ENCODE measurements at regions not wholly inside any gene's neighbourhood (a gene's known extent, or its start where the extent isn't known, plus 50 kb on each side); places are given as distances from the start of the nearest gene placed in this dataset.

GRCh38 chr5:112005623-112005930 is 248.6 kb upstream of the NREP start:
- DNase-seq, result no peak
- H3K4me3 ChIP-seq, result no peak overlapping the region
- intact Hi-C loops (cut with DNase I), result no loop called here

GRCh38 chr5:112004867-112005622 is 248.1 kb upstream of the NREP start:
- DNase-seq, result no peak
- no peak for TF ChIP-seq CTCF (IDR thresholded peaks at IDR 0.05)
- TF ChIP-seq POLR2A (IDR thresholded peaks at IDR 0.05), result no peak
- H3K4me1 ChIP-seq, result peaks cover 0 to 16% (median 6%) of the 10 kb centered on the region in 3 donors

More at GRCh38 chr5:112005623-112005930, 248.6 kb upstream of the NREP start:
- Histone ChIP-seq H3K9me3 (no peaks in the 10 kb centered on the region), H3K4me1 (peaks cover 0 to 16% (median 6%) of the 10 kb centered on the region in 3 donors), H3K27ac (no peak overlapping the region), H3K27me3 (no peaks in the 10 kb centered on the region), H3K36me3 (no peaks in the 10 kb centered on the region)
- TF ChIP-seq CTCF (IDR thresholded peaks at IDR 0.05), result no peak

GRCh38 chr5:112002376-112002775 is 245.4 kb upstream of the NREP start:
- H3K27ac ChIP-seq, result no peak overlapping the region
- no peak for DNase-seq
- intact Hi-C loops (cut with DNase I), result no loop called here
- H3K36me3 ChIP-seq, result no peaks in the 10 kb centered on the region
- H3K4me1 ChIP-seq, result peaks cover 0 to 16% (median 6%) of the 10 kb centered on the region in 3 donors
- H3K9me3 ChIP-seq, result no peaks in the 10 kb centered on the region
- no peaks in the 10 kb centered on the region for H3K27me3 ChIP-seq
- TF ChIP-seq POLR2A (IDR thresholded peaks at IDR 0.05) (no peak), CTCF (IDR thresholded peaks at IDR 0.05) (no peak)
- no peak overlapping the region for H3K4me3 ChIP-seq

More at GRCh38 chr5:112004867-112005622, 248.1 kb upstream of the NREP start:
- 23 to 31% methylated on average over 2 of the region's 2 CpGs for WGBS, 2 donors
- intact Hi-C loops (cut with DNase I), result no loop called here
- Histone ChIP-seq H3K9me3 (no peaks in the 10 kb centered on the region), H3K4me3 (no peak overlapping the region), H3K27ac (no peak overlapping the region), H3K27me3 (no peaks in the 10 kb centered on the region), H3K36me3 (no peaks in the 10 kb centered on the region)

GRCh38 chr5:111999286-111999685 is 242.3 kb upstream of the NREP start:
- intact Hi-C loops (cut with DNase I), result no loop called here
- H3K9me3 ChIP-seq, result no peaks in the 10 kb centered on the region
- H3K36me3 ChIP-seq, result no peaks in the 10 kb centered on the region
- H3K4me3 ChIP-seq, result no peak overlapping the region
- H3K27me3 ChIP-seq, result no peaks in the 10 kb centered on the region
- WGBS, 2 donors, result 63 to 85% methylated on average over 1 of the region's 1 CpG
- no peaks in the 10 kb centered on the region for H3K4me1 ChIP-seq
- no peak for DNase-seq
- TF ChIP-seq CTCF (IDR thresholded peaks at IDR 0.05) (no peak), POLR2A (IDR thresholded peaks at IDR 0.05) (no peak)
- no peak overlapping the region for H3K27ac ChIP-seq

- no peaks in the 10 kb centered on the region for H3K4me1 ChIP-seq
- no peak overlapping the region for H3K4me3 ChIP-seq
- H3K27me3 ChIP-seq, result no peaks in the 10 kb centered on the region
- intact Hi-C loops (cut with DNase I), result no loop called here
- 57 to 72% methylated on average over 3 of the region's 3 CpGs for WGBS, 2 donors
- H3K36me3 ChIP-seq, result no peaks in the 10 kb centered on the region
- no peak overlapping the region for H3K27ac ChIP-seq
- TF ChIP-seq POLR2A (IDR thresholded peaks at IDR 0.05), result no peak
- no peak for TF ChIP-seq CTCF (IDR thresholded peaks at IDR 0.05)
- DNase-seq, result no peak
- H3K9me3 ChIP-seq, result no peaks in the 10 kb centered on the region
These were observed 241.9 kb upstream of the NREP start for GRCh38 chr5:111998871-111999270.

All from esophagus squamous epithelium (tissue), 5 donors.